ENCODE measurements at regions not wholly inside any gene's neighbourhood (a gene's known extent, or its start where the extent isn't known, plus 50 kb on each side); places are given as distances from the start of the nearest gene placed in this dataset.

GRCh38 chr2:128715360-128715759 lies 396.7 kb upstream of the HS6ST1 start:
- 82% methylated on average over 7 of the region's 7 CpGs for WGBS
- Histone ChIP-seq H3K27me3 (replicated peaks; ENCODE audit: insufficient read depth) (no peaks in the 10 kb centered on the region), H3K4me1 (replicated peaks) (no peaks in the 10 kb centered on the region), H3K9me3 (no peaks in the 10 kb centered on the region), H3K27ac (no peak overlapping the region), H3K36me3 (no peaks in the 10 kb centered on the region), H3K4me3 (no peak overlapping the region)
- intact Hi-C loops (cut with DNase I) = no loop called here
- TF ChIP-seq CTCF (IDR thresholded peaks at IDR 0.05) (no peak), POLR2AphosphoS5 (IDR thresholded peaks at IDR 0.05) (no peak)
- DNase-seq (ENCODE audit: low spot score) = no peak

GRCh38 chr2:128716299-128716721 lies 397.6 kb upstream of the HS6ST1 start:
- DNase-seq (ENCODE audit: low spot score) = no peak
- no peaks in the 10 kb centered on the region for H3K36me3 ChIP-seq

GRCh38 chr2:128717758-128718710 lies 399.4 kb upstream of the HS6ST1 start:
- TF ChIP-seq CTCF (IDR thresholded peaks at IDR 0.05) = no peak
- no peaks in the 10 kb centered on the region for H3K36me3 ChIP-seq
- no peaks in the 10 kb centered on the region for H3K9me3 ChIP-seq
- no peak overlapping the region for H3K27ac ChIP-seq
- H3K4me1 ChIP-seq (replicated peaks) = no peaks in the 10 kb centered on the region
- DNase-seq (ENCODE audit: low spot score) = no peak
- WGBS = 64% methylated on average over 8 of the region's 8 CpGs
- intact Hi-C loops (cut with DNase I) = no loop called here
- H3K27me3 ChIP-seq (replicated peaks; ENCODE audit: insufficient read depth) = no peaks in the 10 kb centered on the region
- H3K4me3 ChIP-seq = no peak overlapping the region

More at GRCh38 chr2:128716299-128716721, 397.6 kb upstream of the HS6ST1 start:
- no peak overlapping the region for H3K4me3 ChIP-seq
- H3K4me1 ChIP-seq (replicated peaks) = no peaks in the 10 kb centered on the region
- H3K27ac ChIP-seq = no peak overlapping the region
- no peaks in the 10 kb centered on the region for H3K27me3 ChIP-seq (replicated peaks; ENCODE audit: insufficient read depth)
- H3K9me3 ChIP-seq = no peaks in the 10 kb centered on the region
- intact Hi-C loops (cut with DNase I) = no loop called here
- TF ChIP-seq POLR2AphosphoS5 (IDR thresholded peaks at IDR 0.05) (no peak), POLR2A (IDR thresholded peaks at IDR 0.05) (no peak), CTCF (IDR thresholded peaks at IDR 0.05) (no peak)
- 86% methylated on average over 8 of the region's 8 CpGs for WGBS

GRCh38 chr2:128720080-128721022 lies 401.7 kb upstream of the HS6ST1 start:
- no peaks in the 10 kb centered on the region for H3K36me3 ChIP-seq
- peak overlapping the region in 1 of 2 donors; percentile 33 for H3K27ac ChIP-seq
- no peaks in the 10 kb centered on the region for H3K4me1 ChIP-seq (replicated peaks)
- no peaks in the 10 kb centered on the region for H3K9me3 ChIP-seq
- DNase-seq (ENCODE audit: low spot score) = peak; percentile 38
- H3K27me3 ChIP-seq (replicated peaks; ENCODE audit: insufficient read depth) = no peaks in the 10 kb centered on the region
- peak; percentile 61 for TF ChIP-seq POLR2AphosphoS5 (IDR thresholded peaks at IDR 0.05)
- TF ChIP-seq CTCF (IDR thresholded peaks at IDR 0.05) = peak in 1 of 4 experiments; percentile 32
- TF ChIP-seq POLR2A (IDR thresholded peaks at IDR 0.05) = no peak
- WGBS = 54% methylated on average over 4 of the region's 4 CpGs
- H3K4me3 ChIP-seq = no peak overlapping the region
- intact Hi-C loops (cut with DNase I) = no loop called here

All from prostate gland (tissue), 2 donors.